Activated CD8-positive, alpha-beta memory T cell treated with anti-CD3 and anti-CD28 coated beads for 24 hours (primary cell): ENCODE measurements at regions not wholly inside any gene's neighbourhood (a gene's known extent, or its start where the extent isn't known, plus 50 kb on each side); places are given as distances from the start of the nearest gene placed in this dataset.
A peak's percentile ranks its signal among the peaks of the same experiment; 100 is the strongest.
"Not testable (repeated sequence)": the region's sequence is repeated elsewhere in the genome, so short reads cannot be mapped to it uniquely, and the experiment has no call there.

ENCODE experiments used
- DNase-seq: peaks from one replicate; pipeline ENCODE4 v3.0.0-alpha.2; 2020

GRCh38 chr19:27844261-27844660 lies 1368.7 kb downstream of the UQCRFS1 start:
- DNase-seq = no peak

DNA sequence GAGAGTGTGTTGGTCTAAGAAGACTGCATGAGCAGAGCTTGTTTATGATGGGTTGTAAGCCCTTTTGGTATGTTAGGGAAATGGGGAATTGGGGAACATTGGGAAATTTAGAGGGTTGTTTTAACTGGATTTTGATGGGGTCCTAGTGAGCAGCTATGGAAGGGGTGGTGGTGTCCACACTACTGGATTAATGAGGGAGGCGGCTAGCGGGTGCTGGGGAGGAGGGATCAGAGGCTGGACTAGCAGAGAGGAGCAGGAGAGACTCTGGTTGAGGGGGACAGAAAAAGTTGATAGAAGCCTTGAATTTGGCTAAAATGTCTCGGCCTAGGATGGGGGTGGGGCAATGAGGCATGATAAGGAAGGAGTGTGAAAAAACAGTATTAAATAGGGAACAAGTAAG lies 1369.1 kb downstream of the UQCRFS1 start:
- DNase-seq = no peak

DNA sequence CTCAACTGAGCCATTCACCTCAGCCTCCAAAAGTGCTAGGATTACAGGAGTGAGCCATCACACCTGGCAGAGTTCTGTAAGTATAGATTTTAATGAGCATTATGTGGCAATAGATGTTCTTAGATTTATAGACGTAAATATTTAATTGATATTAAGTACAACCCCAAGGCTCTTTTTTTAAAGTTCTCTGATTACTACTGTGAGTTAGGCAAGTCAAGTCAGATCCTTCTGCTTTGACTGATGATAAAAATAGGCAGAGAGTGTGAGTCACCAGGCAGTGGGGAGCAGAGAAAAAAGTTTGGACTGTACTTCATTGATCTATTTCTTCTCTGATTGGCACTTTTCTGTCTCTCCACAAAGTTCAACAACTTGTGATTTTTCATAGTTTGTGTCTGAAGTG lies 1379.9 kb downstream of the UQCRFS1 start:
- no peak for DNase-seq

GRCh38 chr19:27828829-27829228 lies 1384.1 kb downstream of the UQCRFS1 start:
- DNase-seq = no peak

- no peak for DNase-seq
Observed at GRCh38 chr19:27824108-27824507, 1388.8 kb downstream of the UQCRFS1 start.

DNA sequence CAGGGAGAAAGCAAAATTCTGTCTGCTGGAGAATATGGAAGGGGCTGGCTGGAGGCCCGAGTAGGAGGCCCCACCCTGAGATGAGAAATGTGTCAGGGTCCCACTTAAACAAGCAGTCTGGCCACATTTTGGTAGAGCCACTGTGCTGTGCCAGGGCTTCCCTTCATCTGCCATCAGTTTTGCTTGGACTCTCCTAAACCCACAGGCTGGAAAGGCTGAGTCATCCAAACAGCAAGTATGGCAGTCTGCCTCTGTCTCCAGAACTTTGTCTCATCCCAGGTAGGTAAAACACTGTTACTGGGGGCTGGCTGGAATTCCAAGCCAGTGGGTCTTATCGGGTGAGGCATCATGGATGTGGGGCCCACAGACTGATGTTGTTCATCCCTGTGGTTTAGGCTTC lies 1390.6 kb downstream of the UQCRFS1 start:
- DNase-seq = no peak

DNA sequence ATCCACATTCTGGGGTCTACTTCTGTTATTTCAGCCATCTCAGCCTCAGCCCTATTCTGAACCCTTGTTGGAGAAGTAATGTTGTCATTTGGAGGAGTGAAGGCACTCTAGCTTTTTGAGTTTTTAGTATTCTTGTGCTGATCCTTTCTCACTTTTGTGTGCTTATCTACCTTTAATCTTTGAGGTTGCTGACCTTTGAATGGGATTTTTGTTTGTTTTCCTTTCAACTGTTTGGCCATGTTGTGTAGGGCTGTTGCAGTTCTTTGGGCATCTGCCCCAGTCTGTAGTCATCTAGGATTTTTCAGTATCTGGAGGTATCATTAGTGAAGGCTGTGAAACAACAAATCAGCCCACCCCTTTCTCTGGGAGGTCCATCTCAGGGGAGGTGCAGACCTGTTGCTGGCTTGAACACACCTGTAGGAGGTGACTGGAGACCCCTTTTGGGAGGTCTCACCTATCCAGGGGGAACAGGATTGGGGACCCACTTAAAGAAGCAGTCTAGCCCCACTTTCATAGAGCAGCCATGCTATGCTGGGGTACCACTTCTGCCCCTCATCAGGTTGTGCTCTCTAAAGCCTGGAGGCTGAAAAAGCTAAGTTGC lies 1391.4 kb downstream of the UQCRFS1 start:
- no peak for DNase-seq

- no peak for DNase-seq
Observed at GRCh38 chr19:27815985-27816384, 1397.0 kb downstream of the UQCRFS1 start.

- not testable (repeated sequence) for DNase-seq
Observed at GRCh38 chr19:27814834-27815233, 1398.1 kb downstream of the UQCRFS1 start.

DNA sequence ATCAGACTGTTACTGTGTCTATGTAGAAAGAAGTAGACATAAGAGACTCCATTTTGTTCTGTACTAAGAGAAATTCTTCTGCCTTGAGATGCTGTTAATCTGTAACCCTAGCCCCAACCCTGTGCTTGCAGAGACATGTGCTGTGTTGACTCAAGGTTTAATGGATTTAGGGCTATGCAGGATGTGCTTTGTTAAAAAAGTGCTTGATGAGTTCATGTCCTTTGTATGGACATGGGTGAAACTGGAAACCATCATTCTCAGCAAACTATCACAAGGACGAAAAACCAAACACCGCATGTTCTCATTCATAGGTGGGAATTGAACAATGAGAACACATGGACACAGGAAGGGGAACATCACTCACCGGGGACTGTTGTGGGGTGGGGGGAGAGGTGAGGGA lies 1398.7 kb downstream of the UQCRFS1 start:
- not testable (repeated sequence) for DNase-seq

DNA sequence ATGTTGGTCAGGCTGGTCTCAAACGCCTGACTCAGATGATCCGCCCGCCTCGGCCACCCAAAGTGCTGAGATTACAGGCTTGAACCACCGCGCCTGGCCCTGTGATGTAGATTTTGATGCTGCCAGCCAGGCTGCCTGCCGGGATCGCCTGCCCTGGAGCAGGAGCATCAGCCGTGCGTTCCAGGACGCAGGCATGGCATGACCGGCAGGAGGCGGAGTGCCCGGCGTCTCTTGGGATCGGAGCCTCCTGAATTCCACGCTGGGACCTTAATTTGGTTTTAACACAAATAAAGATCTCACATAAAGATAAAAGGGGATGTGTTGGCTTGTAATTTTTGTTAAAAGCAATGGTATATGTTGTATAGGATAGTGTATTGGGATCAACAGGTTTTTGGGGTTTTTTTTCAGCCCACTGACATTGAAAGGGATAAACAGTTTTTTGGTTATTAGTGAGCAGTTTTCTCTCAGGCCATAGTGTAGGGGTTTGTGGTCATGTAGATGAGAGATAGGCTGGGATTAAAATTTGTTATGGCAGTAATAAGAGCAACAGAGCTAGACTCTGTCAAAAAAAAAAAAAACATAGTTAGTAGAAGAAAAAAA lies 1406.4 kb downstream of the UQCRFS1 start:
- DNase-seq = no peak

DNA sequence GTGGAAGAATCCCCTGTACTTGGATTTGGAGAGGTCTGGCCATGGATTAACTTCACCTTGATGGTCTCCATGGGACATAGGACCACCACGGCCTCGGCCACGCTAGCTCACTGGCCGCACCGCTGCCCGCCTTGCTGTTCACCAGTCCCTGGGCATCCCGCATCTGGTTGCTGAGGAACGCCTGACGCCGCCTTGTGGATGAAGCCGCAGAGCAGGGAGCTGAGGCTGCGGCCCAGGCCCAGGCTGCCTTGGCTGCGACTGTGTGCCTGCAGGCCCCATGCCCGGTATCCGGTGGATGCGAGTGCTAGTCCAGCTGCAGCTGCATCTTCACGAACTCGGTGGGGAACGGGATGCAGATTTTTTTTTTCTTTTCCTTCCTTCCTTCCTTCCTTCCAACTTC lies 1407.1 kb downstream of the UQCRFS1 start:
- no peak for DNase-seq

GRCh38 chr19:27802293-27802692 lies 1410.7 kb downstream of the UQCRFS1 start:
- DNase-seq = not testable (repeated sequence)

DNA sequence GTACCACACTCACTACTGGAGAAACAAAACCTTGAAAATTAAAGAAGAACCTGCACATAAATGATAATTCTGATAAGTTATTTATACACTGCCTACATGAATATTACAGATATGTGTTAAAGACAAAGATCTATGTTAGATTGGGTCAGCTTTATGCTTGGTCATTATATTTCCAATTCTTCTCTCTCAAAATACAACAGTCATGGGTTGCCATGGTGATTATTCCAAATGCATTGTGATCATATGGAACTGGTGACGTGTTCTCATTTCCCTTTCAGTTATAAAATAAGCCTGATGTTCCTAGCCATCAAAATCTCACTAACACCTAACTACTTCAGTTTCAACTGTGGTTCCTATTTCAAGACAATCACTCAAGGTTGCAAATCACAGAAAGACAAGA lies 1416.4 kb downstream of the UQCRFS1 start:
- DNase-seq = no peak

DNA sequence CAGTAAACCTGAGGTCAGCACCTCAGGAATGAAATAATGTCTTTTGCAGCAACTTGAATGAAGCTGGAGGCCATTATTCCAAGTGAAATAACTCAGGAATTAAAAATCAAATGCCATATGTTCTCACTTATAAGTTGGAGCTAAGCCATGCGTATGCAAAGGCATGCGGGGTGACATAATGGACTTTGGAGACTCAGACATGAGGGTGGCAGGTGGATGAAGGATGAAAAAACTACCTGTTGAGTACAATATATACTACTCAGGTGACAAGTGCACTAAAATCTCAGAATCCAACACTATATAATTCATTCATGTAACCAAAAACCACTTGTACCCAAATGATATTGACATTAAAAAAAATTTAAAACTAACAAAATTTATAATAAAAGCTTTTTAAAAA lies 1416.9 kb downstream of the UQCRFS1 start:
- no peak for DNase-seq

- DNase-seq = no peak
Observed at GRCh38 chr19:27795369-27795768, 1417.6 kb downstream of the UQCRFS1 start.

GRCh38 chr19:27794494-27795042 lies 1418.4 kb downstream of the UQCRFS1 start:
- no peak for DNase-seq

DNA sequence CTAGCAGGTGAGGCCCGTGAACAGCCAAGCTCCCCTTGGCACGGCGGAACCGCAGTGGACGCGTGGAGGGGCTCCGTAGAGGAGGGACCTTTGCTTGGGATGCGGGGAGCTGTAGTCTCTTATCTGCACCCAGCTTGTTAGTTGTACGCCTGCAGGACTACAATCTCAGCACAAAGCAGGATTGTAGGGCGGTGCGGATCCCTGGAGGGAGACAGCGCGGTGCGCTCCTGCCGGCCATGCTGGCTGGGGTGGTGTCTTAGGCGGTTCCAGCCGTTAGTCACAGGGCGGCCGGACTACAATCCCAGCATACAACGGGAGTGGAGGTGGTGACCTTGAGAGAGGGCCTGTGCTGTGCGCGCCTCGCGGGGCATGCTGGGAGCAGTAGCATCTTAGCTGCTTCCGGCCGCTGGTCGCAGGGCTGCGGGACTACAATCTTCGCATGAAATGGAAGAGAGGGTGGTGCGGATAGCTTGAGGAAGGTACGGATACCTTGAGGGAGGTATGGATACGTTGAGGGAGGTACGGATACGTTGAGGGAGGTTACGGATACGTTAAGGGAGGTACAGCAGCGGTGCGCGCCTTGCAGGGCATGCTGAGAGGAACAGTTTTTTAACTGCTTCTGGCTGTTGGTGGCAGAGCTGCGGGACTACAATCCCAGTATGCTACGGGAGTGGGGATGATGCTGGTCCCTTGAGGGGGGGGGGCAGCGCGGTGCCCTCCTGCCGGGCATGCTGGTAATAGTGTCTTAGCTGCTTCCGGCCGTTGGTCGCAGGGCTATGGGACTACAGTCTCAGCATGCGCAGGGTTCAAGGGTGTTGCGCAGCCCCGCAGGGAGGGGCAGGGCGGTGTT lies 1419.1 kb downstream of the UQCRFS1 start:
- DNase-seq = peak; percentile 94

- no peak for DNase-seq
Observed at GRCh38 chr19:27793128-27793643, 1419.8 kb downstream of the UQCRFS1 start.

GRCh38 chr19:27792576-27793127 lies 1420.3 kb downstream of the UQCRFS1 start:
- DNase-seq = no peak

- no peak for DNase-seq
Observed at GRCh38 chr19:27780367-27781075, 1432.4 kb downstream of the UQCRFS1 start.

DNA sequence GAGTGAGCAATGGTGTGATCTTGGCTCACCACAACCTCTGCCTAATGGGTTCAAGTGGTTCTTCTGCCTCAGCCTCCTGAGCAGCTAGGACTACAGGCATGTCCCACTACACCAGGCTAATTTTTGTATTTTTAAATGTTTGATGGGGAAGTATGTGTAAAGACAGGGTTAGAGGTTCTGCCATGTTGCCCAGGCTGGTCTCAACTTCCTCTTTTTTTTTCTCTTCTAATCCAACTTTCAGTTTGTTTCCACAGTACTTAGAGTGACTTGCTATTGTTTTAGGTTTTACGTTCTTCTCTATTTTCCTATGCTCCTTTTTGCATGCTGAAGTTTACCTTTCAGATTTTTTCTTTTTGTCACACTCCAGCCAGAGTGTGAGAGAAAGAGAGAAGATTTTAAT lies 1433.0 kb downstream of the UQCRFS1 start:
- DNase-seq = no peak

- DNase-seq = no peak
Observed at GRCh38 chr19:27777726-27778125, 1435.2 kb downstream of the UQCRFS1 start.
